Kidney epithelial cell (primary cell): ENCODE measurements at regions not wholly inside any gene's neighbourhood (a gene's known extent, or its start where the extent isn't known, plus 50 kb on each side); places are given as distances from the start of the nearest gene placed in this dataset.
A peak's percentile ranks its signal among the peaks of the same experiment; 100 is the strongest.

ENCODE experiments used
- DNase-seq: peaks from one replicate; pipeline ENCODE4 v3.0.0-alpha.2; 2010; ENCODE audit warnings: low read depth
- H3K27me3 ChIP-seq: 2 replicates; pipeline ENCODE4 v1.6.0; 2011; ENCODE audit warnings: low read length; ENCODE audit not compliant: control insufficient read depth, insufficient read depth
- H3K36me3 ChIP-seq: 2 replicates; pipeline ENCODE4 v1.5.1; 2011; ENCODE audit warnings: low read length; ENCODE audit not compliant: control insufficient read depth, insufficient read depth
- H3K4me3 ChIP-seq: 2 replicates; pipeline ENCODE4 v1.5.1; 2011; ENCODE audit warnings: low read depth, mild to moderate bottlenecking, control low read depth, low read length
- TF ChIP-seq, protein P1 (sequence below): IDR thresholded peaks from 2 replicates; pipeline ENCODE4 v1.5.1; 2011; ENCODE audit warnings: mild to moderate bottlenecking, moderate library complexity, low read length, control low read depth, inconsistent platforms; ENCODE audit not compliant: insufficient read depth, poor library complexity, severe bottlenecking

- H3K36me3 ChIP-seq = no peaks in the 10 kb centered on the region
- no peak overlapping the region for H3K4me3 ChIP-seq
- no peaks in the 10 kb centered on the region for H3K27me3 ChIP-seq
- DNase-seq = no peak
- TF ChIP-seq, protein P1, sequence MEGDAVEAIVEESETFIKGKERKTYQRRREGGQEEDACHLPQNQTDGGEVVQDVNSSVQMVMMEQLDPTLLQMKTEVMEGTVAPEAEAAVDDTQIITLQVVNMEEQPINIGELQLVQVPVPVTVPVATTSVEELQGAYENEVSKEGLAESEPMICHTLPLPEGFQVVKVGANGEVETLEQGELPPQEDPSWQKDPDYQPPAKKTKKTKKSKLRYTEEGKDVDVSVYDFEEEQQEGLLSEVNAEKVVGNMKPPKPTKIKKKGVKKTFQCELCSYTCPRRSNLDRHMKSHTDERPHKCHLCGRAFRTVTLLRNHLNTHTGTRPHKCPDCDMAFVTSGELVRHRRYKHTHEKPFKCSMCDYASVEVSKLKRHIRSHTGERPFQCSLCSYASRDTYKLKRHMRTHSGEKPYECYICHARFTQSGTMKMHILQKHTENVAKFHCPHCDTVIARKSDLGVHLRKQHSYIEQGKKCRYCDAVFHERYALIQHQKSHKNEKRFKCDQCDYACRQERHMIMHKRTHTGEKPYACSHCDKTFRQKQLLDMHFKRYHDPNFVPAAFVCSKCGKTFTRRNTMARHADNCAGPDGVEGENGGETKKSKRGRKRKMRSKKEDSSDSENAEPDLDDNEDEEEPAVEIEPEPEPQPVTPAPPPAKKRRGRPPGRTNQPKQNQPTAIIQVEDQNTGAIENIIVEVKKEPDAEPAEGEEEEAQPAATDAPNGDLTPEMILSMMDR = no peak
Measured at GRCh38 chr6:113629256-113629655, 227.9 kb upstream of the MARCKS start.

GRCh38 chr6:113629975-113630737 lies 227.0 kb upstream of the MARCKS start:
- Histone ChIP-seq H3K4me3 (no peak overlapping the region), H3K27me3 (no peaks in the 10 kb centered on the region), H3K36me3 (no peaks in the 10 kb centered on the region)
- TF ChIP-seq, protein P1 = no peak
- DNase-seq = no peak

DNA sequence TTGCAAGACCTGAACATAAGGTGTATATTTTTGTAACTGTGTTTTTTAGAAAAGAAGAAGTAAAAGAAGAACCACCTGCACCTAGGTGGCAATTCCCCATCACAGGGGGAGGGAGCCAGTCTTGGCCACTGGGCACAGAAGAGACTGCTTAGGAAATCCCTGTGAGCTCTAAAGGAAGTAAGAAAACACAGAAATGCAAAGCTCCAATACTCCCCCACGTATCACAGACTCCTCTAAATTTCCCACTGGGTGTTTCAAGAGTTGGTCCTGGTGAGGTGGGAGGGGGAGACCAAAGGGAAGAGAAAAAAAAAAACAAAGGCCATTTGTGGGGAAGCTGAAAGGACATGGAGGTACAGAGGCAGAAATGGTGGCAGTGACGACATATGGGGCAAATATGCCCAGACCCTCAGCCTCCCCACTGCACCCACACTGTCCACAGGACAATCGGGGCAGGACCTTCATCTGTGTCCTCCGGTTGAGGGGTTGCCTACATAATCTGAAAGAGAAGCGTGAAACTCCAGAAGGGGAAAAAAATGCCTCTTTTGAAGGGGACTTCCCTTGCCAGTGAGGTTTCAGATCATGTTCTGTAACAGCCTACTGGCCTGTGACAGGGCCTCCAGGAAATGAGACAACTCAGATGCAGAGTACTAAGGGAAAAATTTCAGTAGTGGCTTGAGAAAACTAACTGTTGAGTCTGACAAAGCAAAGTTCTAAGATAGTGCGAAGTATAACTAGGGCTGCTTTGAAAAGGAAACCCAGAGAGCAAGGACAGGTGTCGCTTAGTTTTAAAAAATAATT lies 226.2 kb upstream of the MARCKS start:
- Histone ChIP-seq H3K36me3 (no peaks in the 10 kb centered on the region), H3K4me3 (no peak overlapping the region), H3K27me3 (no peaks in the 10 kb centered on the region)
- peak; percentile 70 for DNase-seq
- TF ChIP-seq, protein P1 = no peak

GRCh38 chr6:113631666-113632065 lies 225.5 kb upstream of the MARCKS start:
- TF ChIP-seq, protein P1 = no peak
- Histone ChIP-seq H3K4me3 (no peak overlapping the region), H3K36me3 (no peaks in the 10 kb centered on the region), H3K27me3 (no peaks in the 10 kb centered on the region)
- DNase-seq = no peak

DNA sequence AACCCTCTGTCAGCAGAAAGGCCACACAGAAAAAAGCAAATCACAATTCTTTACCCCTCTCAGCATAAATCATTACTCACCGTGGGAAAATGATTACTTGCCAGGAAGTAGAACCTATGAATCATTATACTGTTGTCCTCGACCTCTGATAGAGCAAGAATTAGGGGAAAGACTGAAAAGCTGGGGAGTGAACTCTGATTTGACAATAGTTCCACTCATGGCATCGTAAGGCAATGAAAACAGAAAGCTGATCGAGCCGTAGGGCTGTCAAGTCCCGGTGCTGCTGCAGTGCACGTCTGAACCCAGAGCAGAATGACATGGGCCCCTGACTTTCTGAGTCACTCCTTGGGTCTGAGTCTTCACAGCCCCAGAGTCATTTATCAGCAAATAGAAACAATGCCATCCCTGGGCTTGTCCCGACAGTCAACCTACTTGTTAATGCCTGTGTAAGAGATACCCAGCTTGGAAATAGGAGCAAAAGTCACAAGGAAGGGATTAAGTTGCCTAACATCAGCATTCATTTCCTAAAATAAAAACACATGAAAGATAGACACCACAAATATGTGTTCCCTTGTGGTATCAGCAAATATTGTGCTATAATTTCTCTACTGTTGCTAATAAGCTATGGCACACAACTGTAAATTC lies 224.8 kb upstream of the MARCKS start:
- Histone ChIP-seq H3K4me3 (no peak overlapping the region), H3K27me3 (no peaks in the 10 kb centered on the region), H3K36me3 (no peaks in the 10 kb centered on the region)
- DNase-seq = peak; percentile 83
- TF ChIP-seq, protein P1 = no peak
